ENCODE measurements at regions not wholly inside any gene's neighbourhood (a gene's known extent, or its start where the extent isn't known, plus 50 kb on each side); places are given as distances from the start of the nearest gene placed in this dataset.
A peak's percentile ranks its signal among the peaks of the same experiment; 100 is the strongest.

- in situ Hi-C loops (cut with MboI; ENCODE audit: low sequenced_read_pairs): loop anchor here (10.0 kb wide), 1 partner anchor 135 kb away; no protein-coding TSS in a partner anchor
- H3K36me3 ChIP-seq (replicated peaks): no peaks in the 10 kb centered on the region
- no peaks in the 10 kb centered on the region for H3K27me3 ChIP-seq (ENCODE audit: low read depth)
- no peak for DNase-seq (ENCODE audit: low spot score in 2 of 2)
- no peaks in the 10 kb centered on the region for H3K9me3 ChIP-seq
- H3K4me3 ChIP-seq: no peak overlapping the region
- no peaks in the 10 kb centered on the region for H3K4me1 ChIP-seq
These were observed 125.7 kb downstream of the BARX1 start for GRCh38 chr9:93829271-93830011.

- Histone ChIP-seq H3K4me3 (no peak overlapping the region), H3K27me3 (ENCODE audit: low read depth) (no peaks in the 10 kb centered on the region), H3K36me3 (replicated peaks) (no peaks in the 10 kb centered on the region), H3K9me3 (no peaks in the 10 kb centered on the region), H3K4me1 (no peaks in the 10 kb centered on the region)
- in situ Hi-C loops (cut with MboI; ENCODE audit: low sequenced_read_pairs): loop anchor here (10.0 kb wide), 1 partner anchor 136 kb away; no protein-coding TSS in a partner anchor
- DNase-seq (ENCODE audit: low spot score in 2 of 2): no peak
These were observed 126.6 kb downstream of the BARX1 start for GRCh38 chr9:93828331-93829097.

DNA sequence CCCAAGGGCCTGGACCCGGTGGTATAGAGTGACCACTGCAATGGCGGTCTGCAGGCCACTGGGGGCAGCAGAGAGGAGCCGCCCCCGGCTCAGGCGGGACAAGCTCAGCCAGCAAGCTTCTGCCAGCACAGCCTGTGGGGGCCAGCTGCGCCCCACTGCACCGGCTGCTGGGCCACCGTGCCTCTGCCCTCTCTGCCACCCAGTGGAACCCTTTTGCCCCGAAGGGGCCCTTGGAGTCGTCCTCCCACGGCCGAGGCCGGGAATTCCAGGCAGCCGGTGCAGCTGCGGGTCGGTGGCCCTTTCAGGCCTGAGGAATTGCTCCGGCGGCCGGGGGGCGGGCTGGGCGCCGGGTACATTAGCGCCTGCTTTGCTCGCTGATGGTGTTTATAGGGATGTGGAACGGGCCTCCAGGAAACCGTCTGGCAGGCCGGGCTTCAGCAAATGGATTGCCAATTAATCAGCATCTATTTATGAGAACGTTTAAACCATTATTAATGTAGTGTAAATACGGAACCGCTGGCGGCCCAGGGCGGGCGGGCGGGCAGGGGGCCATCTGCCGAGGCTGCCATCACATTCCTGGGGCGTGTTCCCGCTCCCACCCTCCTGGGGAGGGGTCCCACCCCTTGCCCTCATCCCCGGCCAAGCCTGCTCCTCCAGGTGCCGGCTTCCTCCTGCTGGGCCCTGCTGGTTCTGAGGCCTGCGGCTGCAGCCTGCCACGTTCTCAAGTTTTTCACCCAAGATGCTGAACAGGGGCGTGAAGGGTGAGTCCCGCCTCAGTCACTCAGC is 127.4 kb downstream of the BARX1 start:
- no peaks in the 10 kb centered on the region for H3K36me3 ChIP-seq (replicated peaks)
- in situ Hi-C loops (cut with MboI; ENCODE audit: low sequenced_read_pairs): loop anchor here (10.0 kb wide), 1 partner anchor 137 kb away; no protein-coding TSS in a partner anchor
- no peaks in the 10 kb centered on the region for H3K27me3 ChIP-seq (ENCODE audit: low read depth)
- H3K9me3 ChIP-seq: no peaks in the 10 kb centered on the region
- H3K4me1 ChIP-seq: no peaks in the 10 kb centered on the region
- H3K4me3 ChIP-seq: no peak overlapping the region
- DNase-seq (ENCODE audit: low spot score in 2 of 2): peak; percentile 28 to 69

GRCh38 chr9:93826905-93827544 is 128.1 kb downstream of the BARX1 start:
- Histone ChIP-seq H3K4me3 (no peak overlapping the region), H3K9me3 (no peaks in the 10 kb centered on the region), H3K27me3 (ENCODE audit: low read depth) (no peaks in the 10 kb centered on the region), H3K36me3 (replicated peaks) (no peaks in the 10 kb centered on the region), H3K4me1 (no peaks in the 10 kb centered on the region)
- in situ Hi-C loops (cut with MboI; ENCODE audit: low sequenced_read_pairs): loop anchor here (10.0 kb wide), 1 partner anchor 138 kb away; no protein-coding TSS in a partner anchor
- DNase-seq (ENCODE audit: low spot score in 2 of 2): no peak

GRCh38 chr9:93826209-93826608 is 128.9 kb downstream of the BARX1 start:
- Histone ChIP-seq H3K4me1 (no peaks in the 10 kb centered on the region), H3K9me3 (no peaks in the 10 kb centered on the region), H3K36me3 (replicated peaks) (no peaks in the 10 kb centered on the region), H3K27me3 (ENCODE audit: low read depth) (no peaks in the 10 kb centered on the region), H3K4me3 (no peak overlapping the region)
- no peak for DNase-seq (ENCODE audit: low spot score in 2 of 2)
- in situ Hi-C loops (cut with MboI; ENCODE audit: low sequenced_read_pairs): loop anchor here (10.0 kb wide), 1 partner anchor 139 kb away; no protein-coding TSS in a partner anchor

DNA sequence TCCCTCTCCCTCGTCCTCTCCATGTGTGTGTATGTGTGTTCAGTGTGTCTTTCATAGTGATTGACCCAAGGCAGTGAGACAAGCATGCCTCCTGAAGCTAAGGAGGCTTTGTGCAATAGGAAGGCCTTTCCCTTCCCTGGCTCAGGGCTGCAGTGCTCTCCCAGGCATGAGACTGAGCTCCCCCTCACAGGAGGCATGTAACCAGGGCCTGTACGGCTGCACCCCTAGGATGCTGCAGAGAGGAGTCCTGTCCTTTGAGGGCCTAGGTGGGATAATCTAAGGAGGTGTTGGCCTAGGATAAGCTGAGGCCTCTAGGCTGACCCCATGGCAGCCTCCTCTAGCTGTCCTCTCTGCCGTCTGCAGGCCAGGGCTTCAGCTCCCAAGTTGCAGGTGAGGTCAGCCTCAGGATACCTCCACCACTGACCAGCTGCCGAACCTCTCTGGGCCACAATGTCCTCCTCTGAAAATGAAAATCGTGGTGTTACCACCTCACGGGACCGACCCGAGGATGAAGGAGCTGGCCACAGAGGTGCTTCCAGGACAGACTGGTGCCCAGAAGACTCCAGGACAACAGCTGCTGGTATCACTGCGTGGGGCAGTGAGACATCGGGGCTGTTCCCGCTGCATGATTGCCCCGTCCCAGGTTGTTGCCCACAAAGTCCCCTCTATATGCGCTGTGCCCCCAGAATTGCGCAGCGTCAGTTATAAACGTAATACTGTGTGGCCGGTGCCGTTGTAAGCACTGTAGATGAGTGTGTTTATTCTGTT is 129.6 kb downstream of the BARX1 start:
- DNase-seq (ENCODE audit: low spot score in 2 of 2): no peak
- Histone ChIP-seq H3K36me3 (replicated peaks) (no peaks in the 10 kb centered on the region), H3K27me3 (ENCODE audit: low read depth) (no peaks in the 10 kb centered on the region), H3K4me1 (no peaks in the 10 kb centered on the region), H3K9me3 (no peaks in the 10 kb centered on the region), H3K4me3 (no peak overlapping the region)
- in situ Hi-C loops (cut with MboI; ENCODE audit: low sequenced_read_pairs): loop anchor here (10.0 kb wide), 1 partner anchor 139 kb away; no protein-coding TSS in a partner anchor

- Histone ChIP-seq H3K4me3 (no peak overlapping the region), H3K27me3 (ENCODE audit: low read depth) (no peaks in the 10 kb centered on the region), H3K36me3 (replicated peaks) (no peaks in the 10 kb centered on the region), H3K9me3 (no peaks in the 10 kb centered on the region), H3K4me1 (no peaks in the 10 kb centered on the region)
- in situ Hi-C loops (cut with MboI; ENCODE audit: low sequenced_read_pairs): loop anchor here (10.0 kb wide), 1 partner anchor 140 kb away; no protein-coding TSS in a partner anchor
- no peak for DNase-seq (ENCODE audit: low spot score in 2 of 2)
These were observed 130.5 kb downstream of the BARX1 start for GRCh38 chr9:93824386-93825294.

GRCh38 chr9:93823245-93824072 is 131.7 kb downstream of the BARX1 start:
- in situ Hi-C loops (cut with MboI; ENCODE audit: low sequenced_read_pairs): loop anchor here (10.0 kb wide), 1 partner anchor 141 kb away; no protein-coding TSS in a partner anchor
- H3K27me3 ChIP-seq (ENCODE audit: low read depth): no peaks in the 10 kb centered on the region
- DNase-seq (ENCODE audit: low spot score in 2 of 2): no peak

DNA sequence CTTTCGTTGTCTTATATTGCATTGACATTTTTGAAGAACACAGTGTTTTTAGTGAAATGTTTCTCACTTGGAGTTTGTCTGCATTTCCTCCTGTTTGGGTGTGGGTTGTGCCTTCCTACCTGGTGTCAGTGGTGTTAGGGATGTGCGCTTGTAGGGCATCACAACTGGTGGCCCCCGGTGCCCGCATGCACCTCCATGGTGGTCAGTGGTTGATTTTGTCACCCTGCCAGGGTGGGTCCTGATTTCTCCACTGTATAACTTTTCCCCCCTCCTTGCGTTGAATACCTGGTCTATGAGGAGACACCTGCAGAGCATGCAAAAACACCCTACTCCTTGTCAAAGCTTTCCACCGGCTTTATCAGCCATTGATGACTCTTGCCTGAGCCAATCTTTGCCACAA is 132.9 kb downstream of the BARX1 start:
- H3K36me3 ChIP-seq (replicated peaks): no peaks in the 10 kb centered on the region
- H3K4me1 ChIP-seq: no peaks in the 10 kb centered on the region
- H3K27me3 ChIP-seq (ENCODE audit: low read depth): peaks cover 4% of the 10 kb centered on the region; the same call in 1 of the 2 replicates
- H3K9me3 ChIP-seq: no peaks in the 10 kb centered on the region
- in situ Hi-C loops (cut with MboI; ENCODE audit: low sequenced_read_pairs): loop anchor here (10.0 kb wide), 1 partner anchor 143 kb away; no protein-coding TSS in a partner anchor
- no peak for DNase-seq (ENCODE audit: low spot score in 2 of 2)
- H3K4me3 ChIP-seq: no peak overlapping the region

More at GRCh38 chr9:93823245-93824072, 131.7 kb downstream of the BARX1 start:
- Histone ChIP-seq H3K4me1 (no peaks in the 10 kb centered on the region), H3K4me3 (no peak overlapping the region), H3K9me3 (no peaks in the 10 kb centered on the region), H3K36me3 (replicated peaks) (no peaks in the 10 kb centered on the region)

- in situ Hi-C loops (cut with MboI; ENCODE audit: low sequenced_read_pairs): loop anchor here (10.0 kb wide), 1 partner anchor 143 kb away; no protein-coding TSS in a partner anchor
- Histone ChIP-seq H3K4me3 (no peak overlapping the region), H3K9me3 (no peaks in the 10 kb centered on the region), H3K4me1 (no peaks in the 10 kb centered on the region), H3K27me3 (ENCODE audit: low read depth) (peaks cover 6% of the 10 kb centered on the region; the same call in 1 of the 2 replicates), H3K36me3 (replicated peaks) (no peaks in the 10 kb centered on the region)
- no peak for DNase-seq (ENCODE audit: low spot score in 2 of 2)
These were observed 133.8 kb downstream of the BARX1 start for GRCh38 chr9:93821307-93821703.

Data from HAP-1 (cell line).